CD4-positive, alpha-beta T cell treated with Interleukin-15 for 1 hour (primary cell): ENCODE measurements at regions not wholly inside any gene's neighbourhood (a gene's known extent, or its start where the extent isn't known, plus 50 kb on each side); places are given as distances from the start of the nearest gene placed in this dataset.

Source experiments
- DNase-seq: peaks from one replicate; pipeline ENCODE4 v3.0.0-alpha.2; 2020

GRCh38 chr11:45554230-45554967, 111.0 kb downstream of the CHST1 start:
- DNase-seq = no peak

GRCh38 chr11:45553383-45553936, 112.0 kb downstream of the CHST1 start:
- DNase-seq = no peak

- DNase-seq = no peak
These were observed 114.2 kb downstream of the CHST1 start for GRCh38 chr11:45551191-45551713.

GRCh38 chr11:45549257-45549656, 116.2 kb downstream of the CHST1 start:
- DNase-seq = no peak

GRCh38 chr11:45546366-45546765, 119.1 kb downstream of the CHST1 start:
- DNase-seq = no peak

- no peak for DNase-seq
These were observed 120.6 kb downstream of the CHST1 start for GRCh38 chr11:45544826-45545225.

- no peak for DNase-seq
These were observed 121.5 kb downstream of the CHST1 start for GRCh38 chr11:45543808-45544422.

- DNase-seq = no peak
These were observed 122.3 kb downstream of the CHST1 start for GRCh38 chr11:45543081-45543480.

GRCh38 chr11:45541693-45542434, 123.6 kb downstream of the CHST1 start:
- DNase-seq = no peak

- DNase-seq = no peak
These were observed 126.5 kb downstream of the CHST1 start for GRCh38 chr11:45538939-45539338.

GRCh38 chr11:45538363-45538762, 127.1 kb downstream of the CHST1 start:
- DNase-seq = no peak

- no peak for DNase-seq
These were observed 127.8 kb downstream of the CHST1 start for GRCh38 chr11:45537614-45538013.

GRCh38 chr11:45535033-45535432, 130.4 kb downstream of the CHST1 start:
- no peak for DNase-seq

- no peak for DNase-seq
These were observed 131.3 kb downstream of the CHST1 start for GRCh38 chr11:45534132-45534531.

- DNase-seq = no peak
These were observed 132.9 kb downstream of the CHST1 start for GRCh38 chr11:45532546-45532945.

- DNase-seq = no peak
These were observed 134.6 kb downstream of the CHST1 start for GRCh38 chr11:45530776-45531175.

GRCh38 chr11:45530111-45530510, 135.3 kb downstream of the CHST1 start:
- DNase-seq = no peak

GRCh38 chr11:45528435-45528834, 137.0 kb downstream of the CHST1 start:
- DNase-seq = no peak

- no peak for DNase-seq
These were observed 137.5 kb downstream of the CHST1 start for GRCh38 chr11:45527898-45528297.

- no peak for DNase-seq
These were observed 140.0 kb downstream of the CHST1 start for GRCh38 chr11:45525393-45525792.

- no peak for DNase-seq
These were observed 141.7 kb downstream of the CHST1 start for GRCh38 chr11:45523760-45524159.

- no peak for DNase-seq
These were observed 146.4 kb downstream of the CHST1 start for GRCh38 chr11:45518833-45519535.
